NT2/D1 (cell line): ENCODE measurements at regions not wholly inside any gene's neighbourhood (a gene's known extent, or its start where the extent isn't known, plus 50 kb on each side); places are given as distances from the start of the nearest gene placed in this dataset.

ENCODE experiments used
- DNase-seq: peaks from one replicate; pipeline ENCODE4 v3.0.0-alpha.2; 2011; ENCODE audit warnings: low read depth, low spot score
- H3K27me3 ChIP-seq: 2 replicates; pipeline ENCODE4 v1.6.0; 2011; ENCODE audit warnings: mild to moderate bottlenecking; ENCODE audit not compliant: insufficient read length, insufficient read depth
- H3K36me3 ChIP-seq: 2 replicates; pipeline ENCODE4 v1.6.1; 2011; ENCODE audit warnings: mild to moderate bottlenecking, low read length, mixed read lengths; ENCODE audit not compliant: insufficient read depth, insufficient read length
- H3K4me1 ChIP-seq: 2 replicates; pipeline ENCODE4 v1.5.1; 2011; ENCODE audit not compliant: insufficient read depth, insufficient read length
- H3K4me3 ChIP-seq: 2 replicates; pipeline ENCODE4 v1.5.1; 2011; ENCODE audit warnings: low read depth; ENCODE audit not compliant: insufficient read length
- H3K9ac ChIP-seq: 2 replicates; pipeline ENCODE4 v1.6.0; 2011; ENCODE audit warnings: low read depth; ENCODE audit not compliant: insufficient read length
- H3K9me3 ChIP-seq: 2 replicates; pipeline ENCODE4 v1.5.1; 2011; ENCODE audit warnings: mild to moderate bottlenecking, low read length; ENCODE audit not compliant: insufficient read depth
- SUZ12 ChIP-seq: IDR thresholded peaks from 2 replicates; pipeline ENCODE4 v1.6.1; 2011; ENCODE audit not compliant: insufficient read length, insufficient read depth; ENCODE audit errors: extremely low read depth
- YY1 ChIP-seq: IDR thresholded peaks from 2 replicates; pipeline ENCODE4 v1.6.1; 2011; ENCODE audit not compliant: insufficient read length, insufficient read depth
- ZNF274 ChIP-seq: IDR thresholded peaks from 2 replicates; pipeline ENCODE4 v1.6.1; 2011; ENCODE audit warnings: mild to moderate bottlenecking, low read depth, low read length

GRCh38 chr2:64359892-64360657 is 93.9 kb upstream of the LGALSL start:
- Histone ChIP-seq H3K27me3 (no peaks in the 10 kb centered on the region), H3K36me3 (no peaks in the 10 kb centered on the region), H3K4me3 (no peak overlapping the region), H3K9ac (no peak overlapping the region), H3K4me1 (peaks cover 8% of the 10 kb centered on the region), H3K9me3 (no peaks in the 10 kb centered on the region)
- no peak for TF ChIP-seq YY1
- no peak for TF ChIP-seq SUZ12
- no peak for TF ChIP-seq ZNF274
- DNase-seq, result no peak

DNA sequence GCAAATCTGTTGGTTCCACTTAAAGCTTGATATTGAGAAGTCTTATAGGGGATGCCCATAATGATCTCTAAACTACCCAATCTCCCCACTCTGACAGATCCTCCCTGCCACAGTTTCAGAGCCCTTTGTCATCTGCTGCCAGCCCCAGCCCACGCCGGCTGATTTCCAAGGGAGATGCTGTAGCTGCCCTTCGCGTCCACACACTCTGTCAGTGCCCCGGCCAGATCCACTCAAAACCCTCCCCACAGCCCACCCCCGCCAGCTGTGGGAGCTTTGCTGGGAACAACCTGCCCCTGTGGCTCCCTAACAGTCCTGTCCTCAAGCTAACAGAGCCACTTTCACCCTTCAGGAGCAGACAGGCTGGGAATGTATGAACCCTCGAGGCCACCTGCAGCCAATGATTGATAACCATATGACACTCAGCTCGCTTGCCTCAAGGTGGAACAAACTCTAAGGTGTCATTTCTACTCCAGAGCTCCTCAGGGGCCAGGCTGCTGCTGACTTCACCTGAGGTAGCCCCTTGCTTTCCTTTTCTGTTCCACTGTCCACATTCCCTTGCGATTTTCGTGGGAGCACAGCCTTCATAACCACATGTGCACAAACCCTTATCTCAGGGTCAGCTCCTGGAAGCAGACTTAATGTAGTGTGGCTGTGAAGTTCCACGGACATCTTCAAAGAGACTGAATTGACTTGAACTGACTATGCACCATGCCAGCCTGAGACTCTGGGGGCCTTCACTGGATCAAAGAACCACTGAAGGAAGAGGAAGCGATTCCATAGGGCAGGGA is 92.6 kb upstream of the LGALSL start:
- no peaks in the 10 kb centered on the region for H3K36me3 ChIP-seq
- no peaks in the 10 kb centered on the region for H3K27me3 ChIP-seq
- H3K9me3 ChIP-seq, result no peaks in the 10 kb centered on the region
- DNase-seq, result no peak
- TF ChIP-seq SUZ12, result no peak
- TF ChIP-seq YY1, result no peak
- no peak for TF ChIP-seq ZNF274
- H3K4me1 ChIP-seq, result peaks cover 8% of the 10 kb centered on the region
- H3K4me3 ChIP-seq, result no peak overlapping the region
- H3K9ac ChIP-seq, result no peak overlapping the region

GRCh38 chr2:64362562-64363026 is 91.4 kb upstream of the LGALSL start:
- Histone ChIP-seq H3K4me3 (no peak overlapping the region), H3K9ac (no peak overlapping the region), H3K36me3 (no peaks in the 10 kb centered on the region), H3K4me1 (peaks cover 8% of the 10 kb centered on the region), H3K9me3 (no peaks in the 10 kb centered on the region), H3K27me3 (no peaks in the 10 kb centered on the region)
- DNase-seq, result no peak
- TF ChIP-seq YY1 (no peak), SUZ12 (no peak), ZNF274 (no peak)

DNA sequence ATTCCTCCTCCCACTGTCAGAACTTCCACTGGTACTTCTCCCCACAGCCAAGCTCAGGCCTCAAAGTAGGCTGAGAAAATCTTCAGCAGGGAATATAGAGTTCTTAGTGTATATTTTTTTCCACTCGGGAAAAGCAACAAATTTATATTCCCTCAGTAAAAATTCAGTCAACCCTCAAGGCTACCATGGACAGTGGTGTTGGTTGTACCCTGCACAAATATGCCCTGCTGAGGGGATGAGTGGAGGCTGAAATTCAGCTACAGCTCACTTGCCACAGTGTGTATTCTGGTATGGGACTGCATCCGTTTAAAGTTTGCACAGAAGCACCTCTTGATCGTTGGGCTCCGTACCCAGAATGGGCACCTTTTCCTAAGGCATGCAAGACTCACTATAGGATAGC is 90.8 kb upstream of the LGALSL start:
- H3K36me3 ChIP-seq, result no peaks in the 10 kb centered on the region
- no peaks in the 10 kb centered on the region for H3K27me3 ChIP-seq
- no peak for DNase-seq
- no peaks in the 10 kb centered on the region for H3K9me3 ChIP-seq
- H3K4me3 ChIP-seq, result no peak overlapping the region
- TF ChIP-seq SUZ12 (no peak), YY1 (no peak), ZNF274 (no peak)
- H3K9ac ChIP-seq, result no peak overlapping the region
- peaks cover 8% of the 10 kb centered on the region for H3K4me1 ChIP-seq

- TF ChIP-seq YY1 (no peak), SUZ12 (no peak), ZNF274 (no peak)
- Histone ChIP-seq H3K36me3 (no peaks in the 10 kb centered on the region), H3K27me3 (no peaks in the 10 kb centered on the region), H3K9ac (no peak overlapping the region), H3K4me3 (no peak overlapping the region), H3K4me1 (peaks cover 8% of the 10 kb centered on the region), H3K9me3 (no peaks in the 10 kb centered on the region)
- DNase-seq, result no peak
These were observed 90.1 kb upstream of the LGALSL start for GRCh38 chr2:64363848-64364247.

GRCh38 chr2:64367444-64368232 is 86.3 kb upstream of the LGALSL start:
- Histone ChIP-seq H3K27me3 (no peaks in the 10 kb centered on the region), H3K36me3 (no peaks in the 10 kb centered on the region), H3K9me3 (no peaks in the 10 kb centered on the region), H3K9ac (no peak overlapping the region), H3K4me1 (no peaks in the 10 kb centered on the region), H3K4me3 (no peak overlapping the region)
- TF ChIP-seq SUZ12 (no peak), ZNF274 (no peak), YY1 (no peak)
- no peak for DNase-seq
